Activated naive CD8-positive, alpha-beta T cell treated with anti-CD3 and anti-CD28 coated beads, Interleukin-2, amount 10 ng/mL, durations not matched to agents 7 days and 5 days (primary cell): ENCODE measurements at regions not wholly inside any gene's neighbourhood (a gene's known extent, or its start where the extent isn't known, plus 50 kb on each side); places are given as distances from the start of the nearest gene placed in this dataset.

Experiments
- ATAC-seq: fragments of 150-1000 bp; cut with Tn5 transposase; one replicate; pipeline ENCODE4 v1.10.0; 2021; ENCODE audit warnings: low read depth, moderate library complexity
- POLR2A ChIA-PET: fragments of 350-600 bp; sonication (Branson Sonifier 250); formaldehyde crosslinking; loops from one replicate; lab custom pipeline; 2021; ENCODE audit warnings: antibody characterized with exemption; lab: Charles Lee
- DNase-seq: peaks from one replicate; pipeline ENCODE4 v3.0.0; 2021
- H3K27ac Mint-ChIP-seq: one replicate; pipeline ENCODE4 v1.8.0; 2022; ENCODE audit warnings: mild to moderate bottlenecking, mixed read lengths
- H3K27me3 Mint-ChIP-seq: one replicate; pipeline ENCODE4 v1.8.0; 2022; ENCODE audit warnings: mild to moderate bottlenecking, moderate library complexity, mixed read lengths
- H3K36me3 Mint-ChIP-seq: one replicate; pipeline ENCODE4 v1.8.0; 2021; ENCODE audit warnings: mild to moderate bottlenecking, mixed read lengths
- H3K4me1 Mint-ChIP-seq: one replicate; pipeline ENCODE4 v1.8.0; 2021; ENCODE audit warnings: mixed read lengths
- H3K4me3 Mint-ChIP-seq: one replicate; pipeline ENCODE4 v1.8.0; 2022; ENCODE audit warnings: mild to moderate bottlenecking, moderate library complexity, mixed read lengths
- H3K9me3 Mint-ChIP-seq: one replicate; pipeline ENCODE4 v1.8.0; 2021; ENCODE audit warnings: mixed read lengths

- POLR2A ChIA-PET, result no interaction called here
- H3K9me3 Mint-ChIP-seq, result peaks cover 6% of the 10 kb centered on the region
- no peaks in the 10 kb centered on the region for H3K36me3 Mint-ChIP-seq
- H3K4me1 Mint-ChIP-seq, result no peaks in the 10 kb centered on the region
- ATAC-seq, result no peak
- no peaks in the 10 kb centered on the region for H3K27me3 Mint-ChIP-seq
- H3K4me3 Mint-ChIP-seq, result no peak overlapping the region
- DNase-seq, result no peak
- H3K27ac Mint-ChIP-seq, result no peak overlapping the region
Measured at GRCh38 chr20:17023036-17023435, 203.8 kb upstream of the PCSK2 start.

DNA sequence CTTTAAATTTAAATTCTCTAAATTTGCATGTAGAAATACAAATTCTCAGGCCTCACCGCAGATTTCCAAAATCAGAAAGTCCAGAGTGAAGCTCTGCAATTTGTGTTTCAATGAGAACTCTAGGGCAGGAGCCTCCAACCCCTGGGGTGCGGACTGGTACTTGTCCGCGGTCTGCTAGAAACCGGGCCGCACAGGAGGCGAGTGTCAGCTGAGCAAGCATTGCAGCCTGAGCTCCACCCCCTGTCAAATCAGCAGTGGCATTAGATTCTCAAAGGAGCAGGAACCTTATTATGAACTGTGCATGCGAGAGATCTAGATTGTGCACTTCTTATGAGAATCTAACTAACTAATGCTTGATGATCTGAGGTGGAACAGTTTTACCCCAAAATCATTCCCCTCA lies 203.0 kb upstream of the PCSK2 start:
- H3K27me3 Mint-ChIP-seq, result no peaks in the 10 kb centered on the region
- H3K4me1 Mint-ChIP-seq, result no peaks in the 10 kb centered on the region
- no peak overlapping the region for H3K4me3 Mint-ChIP-seq
- H3K9me3 Mint-ChIP-seq, result peaks cover 6% of the 10 kb centered on the region
- no peak for ATAC-seq
- no peak overlapping the region for H3K27ac Mint-ChIP-seq
- no peak for DNase-seq
- H3K36me3 Mint-ChIP-seq, result no peaks in the 10 kb centered on the region
- POLR2A ChIA-PET, result no interaction called here

DNA sequence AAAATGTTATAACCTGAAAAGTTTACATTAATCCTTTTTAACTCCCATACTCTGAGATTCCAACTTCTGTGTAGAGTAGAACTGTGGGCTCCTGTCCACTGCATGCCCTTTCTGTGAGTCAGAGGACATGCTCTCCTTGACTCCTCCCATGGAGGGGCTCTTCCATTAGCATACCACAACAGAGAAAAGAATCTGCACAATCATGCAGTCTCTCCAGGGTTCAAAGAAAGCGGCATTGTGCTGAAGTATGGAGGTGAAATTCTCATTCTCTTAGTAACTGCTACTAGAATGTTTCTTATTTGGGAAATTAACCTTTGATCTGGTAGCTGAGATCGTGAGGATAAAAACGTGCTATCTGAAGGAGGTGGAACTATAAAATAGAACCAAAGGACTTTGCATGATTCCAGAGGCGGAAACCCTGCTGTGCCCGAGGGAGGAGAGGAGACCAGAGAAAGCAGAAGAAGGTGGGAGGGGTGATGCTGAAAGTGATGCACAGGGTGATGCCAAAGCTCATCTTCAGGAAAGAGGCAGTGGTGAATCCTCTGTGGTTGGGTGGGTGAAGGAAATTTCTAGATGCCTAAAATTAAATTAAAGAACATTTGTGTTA lies 202.2 kb upstream of the PCSK2 start:
- Mint-ChIP-seq H3K4me1 (no peaks in the 10 kb centered on the region), H3K27ac (no peak overlapping the region), H3K36me3 (no peaks in the 10 kb centered on the region), H3K4me3 (no peak overlapping the region), H3K27me3 (no peaks in the 10 kb centered on the region), H3K9me3 (peaks cover 6% of the 10 kb centered on the region)
- POLR2A ChIA-PET, result no interaction called here
- no peak for ATAC-seq
- no peak for DNase-seq

DNA sequence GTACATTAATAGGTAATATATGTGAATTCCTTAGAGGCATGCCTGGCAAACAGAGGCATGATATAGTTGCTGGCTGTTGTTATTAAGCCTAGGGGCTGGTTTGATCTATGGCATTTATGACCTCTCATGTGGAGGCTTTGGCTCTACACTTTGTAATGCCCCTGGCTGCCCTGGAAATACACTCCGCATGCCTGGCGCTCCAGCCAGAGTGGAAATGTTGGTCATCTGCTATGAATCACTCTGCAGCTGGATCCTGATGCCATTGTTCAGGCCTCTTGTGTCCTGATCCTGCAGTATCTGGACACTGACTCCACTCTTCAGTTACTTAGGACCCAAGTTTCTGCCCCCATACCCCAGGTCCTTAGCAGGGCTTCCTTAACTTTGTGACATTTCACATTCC lies 200.5 kb upstream of the PCSK2 start:
- peaks cover 6% of the 10 kb centered on the region for H3K9me3 Mint-ChIP-seq
- H3K4me1 Mint-ChIP-seq, result no peaks in the 10 kb centered on the region
- DNase-seq (no peak), ATAC-seq (no peak)
- H3K36me3 Mint-ChIP-seq, result no peaks in the 10 kb centered on the region
- H3K27ac Mint-ChIP-seq, result no peak overlapping the region
- no peaks in the 10 kb centered on the region for H3K27me3 Mint-ChIP-seq
- no peak overlapping the region for H3K4me3 Mint-ChIP-seq
- POLR2A ChIA-PET, result no interaction called here

- peaks cover 6% of the 10 kb centered on the region for H3K9me3 Mint-ChIP-seq
- no peak overlapping the region for H3K4me3 Mint-ChIP-seq
- H3K27me3 Mint-ChIP-seq, result no peaks in the 10 kb centered on the region
- DNase-seq (no peak), ATAC-seq (no peak)
- H3K36me3 Mint-ChIP-seq, result no peaks in the 10 kb centered on the region
- POLR2A ChIA-PET, result no interaction called here
- no peaks in the 10 kb centered on the region for H3K4me1 Mint-ChIP-seq
- no peak overlapping the region for H3K27ac Mint-ChIP-seq
Measured at GRCh38 chr20:17029698-17030097, 197.1 kb upstream of the PCSK2 start.

DNA sequence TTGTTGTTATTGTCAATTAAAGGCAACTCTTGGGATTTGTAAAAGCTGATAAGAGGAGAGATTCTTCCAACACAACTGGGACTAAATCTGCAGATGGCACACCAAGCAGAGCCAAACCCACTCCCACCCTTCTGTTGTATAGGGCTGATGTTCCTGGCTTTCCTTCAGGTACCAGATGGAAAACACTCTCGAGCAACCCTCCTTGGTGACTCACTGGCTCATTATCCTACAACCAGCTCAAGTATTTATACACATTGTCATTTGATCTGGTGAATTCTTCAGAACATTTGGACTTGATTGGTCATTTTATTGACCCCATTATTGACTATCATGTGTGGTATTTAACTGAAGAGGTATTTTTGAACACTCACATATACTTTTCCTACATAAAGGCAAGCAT lies 190.3 kb upstream of the PCSK2 start:
- H3K36me3 Mint-ChIP-seq, result no peaks in the 10 kb centered on the region
- H3K4me3 Mint-ChIP-seq, result no peak overlapping the region
- POLR2A ChIA-PET, result no interaction called here
- H3K9me3 Mint-ChIP-seq, result peaks cover 2% of the 10 kb centered on the region
- no peak for DNase-seq
- no peak overlapping the region for H3K27ac Mint-ChIP-seq
- H3K27me3 Mint-ChIP-seq, result no peaks in the 10 kb centered on the region
- ATAC-seq, result no peak
- no peaks in the 10 kb centered on the region for H3K4me1 Mint-ChIP-seq

DNA sequence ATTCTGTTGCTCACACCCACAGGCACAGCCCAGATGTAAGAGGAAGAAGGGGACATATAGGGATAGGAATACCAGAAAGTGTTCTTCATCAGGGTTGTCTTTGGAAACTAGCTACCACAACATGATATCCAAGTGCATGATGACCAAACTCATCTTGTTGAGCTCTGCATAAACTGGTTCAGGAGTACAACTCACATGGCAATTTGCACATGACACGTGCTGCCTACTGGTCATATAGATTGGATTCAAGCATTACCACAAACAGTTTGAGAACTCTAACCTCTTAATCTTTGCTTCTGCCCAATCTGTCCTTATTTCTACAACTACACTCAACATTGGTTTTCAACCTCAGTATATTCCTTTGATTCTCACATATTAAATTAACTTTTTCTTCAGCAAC lies 184.7 kb upstream of the PCSK2 start:
- Mint-ChIP-seq H3K9me3 (no peaks in the 10 kb centered on the region), H3K4me1 (no peaks in the 10 kb centered on the region), H3K27ac (no peak overlapping the region), H3K36me3 (no peaks in the 10 kb centered on the region), H3K27me3 (no peaks in the 10 kb centered on the region), H3K4me3 (no peak overlapping the region)
- DNase-seq (no peak), ATAC-seq (no peak)
- POLR2A ChIA-PET, result no interaction called here

DNA sequence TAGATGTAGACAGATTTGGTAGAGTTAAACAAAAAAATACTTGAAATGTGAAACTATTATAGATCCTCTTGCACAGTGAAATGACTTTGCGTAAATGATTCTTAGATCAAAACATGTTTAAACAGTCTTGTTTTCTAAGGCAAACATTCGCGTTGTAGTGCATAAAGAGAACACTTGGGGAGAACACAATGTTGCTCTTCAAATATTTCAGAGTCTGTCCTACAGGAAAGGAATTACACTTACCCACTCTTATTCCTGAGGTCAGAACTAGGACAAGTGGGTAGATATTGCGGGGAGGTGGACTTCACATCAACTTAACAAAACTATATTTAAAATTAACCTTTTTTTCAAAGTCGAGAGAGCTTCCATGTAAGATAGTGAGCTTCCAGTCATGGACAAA lies 183.5 kb upstream of the PCSK2 start:
- Mint-ChIP-seq H3K9me3 (no peaks in the 10 kb centered on the region), H3K36me3 (no peaks in the 10 kb centered on the region), H3K27me3 (no peaks in the 10 kb centered on the region), H3K27ac (no peak overlapping the region), H3K4me1 (no peaks in the 10 kb centered on the region), H3K4me3 (no peak overlapping the region)
- DNase-seq, result no peak
- POLR2A ChIA-PET, result no interaction called here
- ATAC-seq, result no peak

DNA sequence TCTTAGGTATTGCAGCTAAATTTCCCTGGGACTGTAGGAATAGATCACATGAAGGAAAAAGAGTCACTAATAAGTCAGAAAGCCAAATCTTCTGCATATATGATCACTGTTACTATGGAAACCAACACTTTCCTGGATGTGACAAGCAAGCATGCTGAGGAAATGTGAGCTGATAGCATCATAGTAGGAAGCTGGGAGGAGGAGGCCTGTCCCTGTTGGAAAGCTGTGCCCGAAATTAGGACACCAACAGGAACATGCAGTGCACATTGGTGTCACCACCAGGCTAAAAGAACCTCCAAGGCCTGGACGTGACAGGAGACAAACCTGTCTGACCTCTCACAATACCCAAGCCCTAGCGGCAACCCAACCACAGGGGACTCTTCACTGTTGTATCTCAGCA lies 181.9 kb upstream of the PCSK2 start:
- H3K4me1 Mint-ChIP-seq, result no peaks in the 10 kb centered on the region
- no peak overlapping the region for H3K27ac Mint-ChIP-seq
- DNase-seq, result no peak
- no peaks in the 10 kb centered on the region for H3K27me3 Mint-ChIP-seq
- no peak for ATAC-seq
- POLR2A ChIA-PET, result no interaction called here
- H3K9me3 Mint-ChIP-seq, result no peaks in the 10 kb centered on the region
- H3K36me3 Mint-ChIP-seq, result no peaks in the 10 kb centered on the region
- H3K4me3 Mint-ChIP-seq, result no peak overlapping the region

GRCh38 chr20:17059465-17059864 lies 167.4 kb upstream of the PCSK2 start:
- DNase-seq (no peak), ATAC-seq (no peak)
- no peaks in the 10 kb centered on the region for H3K36me3 Mint-ChIP-seq
- H3K4me1 Mint-ChIP-seq, result no peaks in the 10 kb centered on the region
- no peak overlapping the region for H3K27ac Mint-ChIP-seq
- no peak overlapping the region for H3K4me3 Mint-ChIP-seq
- peaks cover 10% of the 10 kb centered on the region for H3K9me3 Mint-ChIP-seq
- no peaks in the 10 kb centered on the region for H3K27me3 Mint-ChIP-seq
- POLR2A ChIA-PET, result no interaction called here

- ATAC-seq, result no peak
- DNase-seq, result no peak
- POLR2A ChIA-PET, result no interaction called here
- H3K27me3 Mint-ChIP-seq, result no peaks in the 10 kb centered on the region
- peaks cover 10% of the 10 kb centered on the region for H3K9me3 Mint-ChIP-seq
- no peaks in the 10 kb centered on the region for H3K4me1 Mint-ChIP-seq
- no peak overlapping the region for H3K4me3 Mint-ChIP-seq
- no peaks in the 10 kb centered on the region for H3K36me3 Mint-ChIP-seq
- H3K27ac Mint-ChIP-seq, result no peak overlapping the region
Measured at GRCh38 chr20:17061715-17062114, 165.1 kb upstream of the PCSK2 start.

DNA sequence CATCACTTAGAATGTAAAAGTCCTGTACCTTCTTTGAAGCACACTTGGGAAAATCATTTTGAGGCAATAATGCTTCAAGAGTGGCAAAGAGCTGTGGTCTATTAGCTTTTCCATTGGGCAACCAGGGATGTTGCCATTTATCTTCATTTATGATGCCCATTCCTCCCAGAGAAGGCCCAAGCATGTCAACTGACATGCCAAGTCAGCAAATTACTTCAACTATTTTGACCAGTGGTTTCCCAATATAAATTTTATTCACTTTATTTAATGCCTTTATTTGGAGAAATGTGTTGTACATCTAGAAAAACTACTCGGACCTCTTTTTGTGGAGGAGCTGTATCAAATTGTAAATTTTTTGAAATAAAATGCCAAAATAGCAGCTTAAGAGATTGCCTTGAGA lies 164.1 kb upstream of the PCSK2 start:
- DNase-seq, result no peak
- H3K9me3 Mint-ChIP-seq, result peaks cover 3% of the 10 kb centered on the region
- no peak for ATAC-seq
- no peaks in the 10 kb centered on the region for H3K27me3 Mint-ChIP-seq
- H3K36me3 Mint-ChIP-seq, result no peaks in the 10 kb centered on the region
- no peak overlapping the region for H3K27ac Mint-ChIP-seq
- H3K4me3 Mint-ChIP-seq, result no peak overlapping the region
- H3K4me1 Mint-ChIP-seq, result no peaks in the 10 kb centered on the region
- POLR2A ChIA-PET, result no interaction called here

- Mint-ChIP-seq H3K4me1 (no peaks in the 10 kb centered on the region), H3K27ac (no peak overlapping the region), H3K9me3 (peaks cover 2% of the 10 kb centered on the region), H3K4me3 (no peak overlapping the region), H3K27me3 (no peaks in the 10 kb centered on the region), H3K36me3 (no peaks in the 10 kb centered on the region)
- DNase-seq (no peak), ATAC-seq (no peak)
- POLR2A ChIA-PET, result no interaction called here
Measured at GRCh38 chr20:17066902-17067301, 159.9 kb upstream of the PCSK2 start.

DNA sequence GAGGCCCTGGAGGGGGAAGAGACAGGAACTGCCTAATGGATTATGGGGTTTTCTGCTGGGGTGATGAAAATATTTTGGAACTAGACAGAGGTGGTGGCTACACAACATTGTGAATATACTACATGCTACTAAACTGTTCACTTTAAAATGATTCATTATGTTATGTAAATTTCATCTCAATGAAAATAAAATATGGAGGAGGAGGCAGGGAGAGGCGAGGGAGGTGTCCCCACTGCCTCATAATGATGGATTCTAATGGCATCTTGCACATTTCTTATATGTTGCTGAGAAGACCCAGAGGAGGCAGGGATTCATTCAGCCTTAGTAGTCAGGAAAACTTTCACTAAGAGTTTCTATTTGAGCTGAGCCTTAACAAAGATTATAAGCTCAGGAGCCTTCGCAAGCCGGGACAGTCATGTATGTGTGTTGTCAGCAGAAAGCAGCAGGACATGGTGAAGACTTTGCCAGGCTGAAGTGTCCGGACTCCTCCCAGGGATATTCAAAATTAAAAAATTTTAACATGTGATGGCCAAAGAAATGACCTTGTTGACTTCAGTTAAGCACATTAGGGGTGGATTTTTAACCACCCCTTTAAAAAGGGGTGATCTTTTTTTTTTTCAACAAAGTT lies 158.6 kb upstream of the PCSK2 start:
- H3K4me1 Mint-ChIP-seq, result no peaks in the 10 kb centered on the region
- no peaks in the 10 kb centered on the region for H3K36me3 Mint-ChIP-seq
- POLR2A ChIA-PET, result no interaction called here
- H3K27me3 Mint-ChIP-seq, result no peaks in the 10 kb centered on the region
- DNase-seq (no peak), ATAC-seq (no peak)
- peaks cover 2% of the 10 kb centered on the region for H3K9me3 Mint-ChIP-seq
- no peak overlapping the region for H3K27ac Mint-ChIP-seq
- H3K4me3 Mint-ChIP-seq, result no peak overlapping the region
